Loucy (cell line): ENCODE measurements at regions not wholly inside any gene's neighbourhood (a gene's known extent, or its start where the extent isn't known, plus 50 kb on each side); places are given as distances from the start of the nearest gene placed in this dataset.

Experiments
- H2AFZ ChIP-seq: fragments of 200-600 bp; sonication (generic); 2 replicates; pipeline ENCODE4 v1.6.0; 2016; ENCODE audit warnings: antibody characterized with exemption, mild to moderate bottlenecking, low read length, moderate library complexity
- H3F3A ChIP-seq: fragments of 200-600 bp; 2 replicates; pipeline ENCODE4 v1.6.0; 2016; ENCODE audit warnings: antibody characterized with exemption, low read depth, mild to moderate bottlenecking
- H3K27me3 ChIP-seq: fragments of 200-600 bp; sonication (generic); 2 replicates; pipeline ENCODE4 v1.6.1; 2014; ENCODE audit warnings: low read length, mild to moderate bottlenecking; ENCODE audit not compliant: insufficient read depth, poor library complexity, severe bottlenecking
- H3K36me3 ChIP-seq: fragments of 200-600 bp; sonication (generic); 2 replicates; pipeline ENCODE4 v1.6.1; 2016; ENCODE audit warnings: low read length; ENCODE audit not compliant: insufficient read depth
- H3K4me1 ChIP-seq: fragments of 200-600 bp; sonication (generic); 2 replicates; pipeline ENCODE4 v1.5.1; 2014; ENCODE audit warnings: low read length, mild to moderate bottlenecking; ENCODE audit not compliant: insufficient read depth, poor library complexity, severe bottlenecking
- H3K4me2 ChIP-seq: fragments of 200-600 bp; sonication (generic); 2 replicates; pipeline ENCODE4 v1.6.0; 2014; ENCODE audit warnings: antibody characterized with exemption, low read length, low read depth, mild to moderate bottlenecking; ENCODE audit not compliant: poor library complexity, severe bottlenecking
- H3K4me3 ChIP-seq: fragments of 200-600 bp; sonication (generic); 2 replicates; pipeline ENCODE4 v1.5.1; 2014; ENCODE audit warnings: low read length, mild to moderate bottlenecking, mixed read lengths; ENCODE audit not compliant: poor library complexity, severe bottlenecking
- H3K79me2 ChIP-seq: fragments of 200-600 bp; sonication (generic); 2 replicates; pipeline ENCODE4 v1.6.1; 2014; ENCODE audit warnings: low read length; ENCODE audit not compliant: insufficient read depth
- H3K9ac ChIP-seq: fragments of 200-600 bp; sonication (generic); 2 replicates; pipeline ENCODE4 v1.6.0; 2014; ENCODE audit warnings: mild to moderate bottlenecking, low read depth, low read length, moderate library complexity; ENCODE audit not compliant: poor library complexity, severe bottlenecking
- H3K9me2 ChIP-seq: fragments of 200-600 bp; sonication (generic); replicated peaks from 2 replicates; pipeline ENCODE4 v1.6.1; 2016; ENCODE audit warnings: low read depth, low read length, mixed read lengths
- H3K9me3 ChIP-seq: fragments of 200-600 bp; sonication (generic); 2 replicates; pipeline ENCODE4 v1.6.1; 2014; ENCODE audit warnings: mild to moderate bottlenecking, antibody characterized with exemption, low read length, low read depth; ENCODE audit not compliant: insufficient read depth
- H4K20me1 ChIP-seq: fragments of 200-600 bp; sonication (generic); 2 replicates; pipeline ENCODE4 v1.6.0; 2014; ENCODE audit warnings: antibody characterized with exemption, low read length, mild to moderate bottlenecking; ENCODE audit not compliant: insufficient read depth, poor library complexity, severe bottlenecking
- EZH2phosphoT487 ChIP-seq: fragments of 200-600 bp; IDR thresholded peaks from 2 replicates; pipeline ENCODE4 v1.6.1; 2018; ENCODE audit warnings: antibody characterized with exemption, mild to moderate bottlenecking, moderate library complexity, borderline replicate concordance
- TF ChIP-seq, protein P1 (sequence below): fragments of 200-600 bp; sonication (generic); conservative IDR thresholded peaks from 2 replicates; pipeline ENCODE4 v1.5.1; 2014; ENCODE audit warnings: mild to moderate bottlenecking, antibody characterized with exemption, low read length

DNA sequence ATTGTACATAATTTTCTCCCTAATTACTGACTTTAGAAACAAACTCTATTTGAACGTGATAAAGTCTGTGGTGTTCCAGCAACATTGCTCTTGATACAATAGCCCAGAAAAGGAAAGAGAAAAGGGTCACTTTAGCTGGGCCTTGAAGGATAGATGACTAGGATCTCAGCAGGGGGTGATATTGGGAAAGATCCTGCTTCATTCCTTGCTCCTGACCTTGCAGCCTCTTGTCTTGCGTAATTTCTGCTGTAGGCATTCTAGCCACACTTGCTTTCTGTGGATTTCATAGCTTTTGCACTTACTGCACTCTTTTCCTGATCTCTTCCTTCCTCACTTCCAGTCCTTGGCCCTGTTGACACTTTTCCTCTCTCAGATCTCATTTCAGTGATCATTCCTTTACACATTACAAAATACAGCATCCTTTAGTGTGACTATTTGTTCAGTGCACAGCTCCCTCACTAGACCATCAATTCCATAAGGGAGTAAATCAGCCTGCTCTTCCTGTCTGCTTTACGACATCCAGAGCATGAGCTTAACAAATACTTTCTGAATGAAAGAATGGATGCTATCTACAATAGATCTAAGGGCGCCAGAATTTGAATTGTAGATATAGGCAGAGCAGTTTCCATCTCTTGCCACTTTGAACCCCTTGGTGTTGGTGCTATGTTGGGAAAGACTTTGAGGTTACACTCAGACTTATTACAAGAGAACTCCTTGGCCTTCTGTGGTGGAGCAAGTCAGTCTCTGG lies 559.6 kb upstream of the MDFIC2 start:
- Histone ChIP-seq H3K27me3 (no peaks in the 10 kb centered on the region), H3K4me2 (no peak overlapping the region), H3K4me1 (no peaks in the 10 kb centered on the region), H3K36me3 (no peaks in the 10 kb centered on the region), H2AFZ (no peak overlapping the region), H3K79me2 (no peaks in the 10 kb centered on the region), H3K4me3 (no peak overlapping the region), H4K20me1 (no peaks in the 10 kb centered on the region), H3K9me3 (peaks cover 6% of the 10 kb centered on the region; the same call in 1 of the 2 replicates), H3K9me2 (no peaks in the 10 kb centered on the region), H3F3A (no peaks in the 10 kb centered on the region), H3K9ac (no peak overlapping the region)
- no peak for TF ChIP-seq EZH2phosphoT487
- TF ChIP-seq, protein P1, sequence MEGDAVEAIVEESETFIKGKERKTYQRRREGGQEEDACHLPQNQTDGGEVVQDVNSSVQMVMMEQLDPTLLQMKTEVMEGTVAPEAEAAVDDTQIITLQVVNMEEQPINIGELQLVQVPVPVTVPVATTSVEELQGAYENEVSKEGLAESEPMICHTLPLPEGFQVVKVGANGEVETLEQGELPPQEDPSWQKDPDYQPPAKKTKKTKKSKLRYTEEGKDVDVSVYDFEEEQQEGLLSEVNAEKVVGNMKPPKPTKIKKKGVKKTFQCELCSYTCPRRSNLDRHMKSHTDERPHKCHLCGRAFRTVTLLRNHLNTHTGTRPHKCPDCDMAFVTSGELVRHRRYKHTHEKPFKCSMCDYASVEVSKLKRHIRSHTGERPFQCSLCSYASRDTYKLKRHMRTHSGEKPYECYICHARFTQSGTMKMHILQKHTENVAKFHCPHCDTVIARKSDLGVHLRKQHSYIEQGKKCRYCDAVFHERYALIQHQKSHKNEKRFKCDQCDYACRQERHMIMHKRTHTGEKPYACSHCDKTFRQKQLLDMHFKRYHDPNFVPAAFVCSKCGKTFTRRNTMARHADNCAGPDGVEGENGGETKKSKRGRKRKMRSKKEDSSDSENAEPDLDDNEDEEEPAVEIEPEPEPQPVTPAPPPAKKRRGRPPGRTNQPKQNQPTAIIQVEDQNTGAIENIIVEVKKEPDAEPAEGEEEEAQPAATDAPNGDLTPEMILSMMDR = no peak

DNA sequence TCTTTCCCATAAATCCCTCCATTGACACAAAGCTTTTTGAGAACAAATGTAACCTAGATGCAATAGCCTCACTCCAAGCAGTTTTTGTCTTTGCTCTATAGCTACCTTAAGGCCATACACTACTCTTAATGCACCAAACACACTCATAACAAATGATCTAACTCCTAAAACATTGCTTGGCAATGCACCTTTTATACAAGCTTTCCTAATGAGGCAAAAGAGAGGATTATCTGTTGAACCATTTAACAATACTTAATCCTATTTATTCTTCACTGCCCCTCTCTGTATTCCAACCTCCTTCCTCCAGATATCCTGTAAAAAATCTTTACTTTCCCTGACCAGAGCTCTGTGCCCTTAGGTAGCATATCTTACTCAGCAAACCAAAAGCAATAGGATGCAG lies 558.1 kb upstream of the MDFIC2 start:
- no peaks in the 10 kb centered on the region for H3K27me3 ChIP-seq
- no peak for TF ChIP-seq EZH2phosphoT487
- TF ChIP-seq, protein P1 = no peak
- H3K9me2 ChIP-seq = no peaks in the 10 kb centered on the region
- H3K79me2 ChIP-seq = no peaks in the 10 kb centered on the region
- H3K4me2 ChIP-seq = no peak overlapping the region
- no peak overlapping the region for H3K4me3 ChIP-seq
- H2AFZ ChIP-seq = no peak overlapping the region
- H3K9me3 ChIP-seq = peaks cover 6% of the 10 kb centered on the region; the same call in 1 of the 2 replicates
- H4K20me1 ChIP-seq = no peaks in the 10 kb centered on the region
- H3K36me3 ChIP-seq = no peaks in the 10 kb centered on the region
- H3F3A ChIP-seq = no peaks in the 10 kb centered on the region
- H3K4me1 ChIP-seq = no peaks in the 10 kb centered on the region
- H3K9ac ChIP-seq = no peak overlapping the region

DNA sequence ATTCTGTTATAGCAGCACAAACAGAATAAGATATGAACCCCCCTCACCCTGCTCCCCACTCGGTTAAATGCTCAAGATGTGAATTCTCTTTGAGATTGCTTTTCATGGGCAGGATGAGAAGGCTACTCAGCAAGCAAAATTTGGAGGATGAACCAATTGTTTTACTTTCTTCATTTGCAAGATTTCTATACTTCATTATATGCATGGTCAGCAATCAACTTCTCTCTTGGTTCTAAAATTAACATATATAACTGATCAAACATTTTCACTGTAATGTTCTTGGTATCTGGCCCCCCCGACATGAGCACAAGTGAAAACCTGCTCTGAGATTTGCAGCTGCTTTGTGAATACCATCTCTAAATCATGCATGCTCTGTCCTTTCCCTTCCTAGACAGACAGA lies 556.1 kb upstream of the MDFIC2 start:
- Histone ChIP-seq H3K27me3 (no peaks in the 10 kb centered on the region), H3K36me3 (no peaks in the 10 kb centered on the region), H3K79me2 (no peaks in the 10 kb centered on the region), H4K20me1 (no peaks in the 10 kb centered on the region), H3K4me3 (no peak overlapping the region), H3K9ac (no peak overlapping the region), H3K9me3 (peaks cover 6% of the 10 kb centered on the region; the same call in 1 of the 2 replicates), H3K9me2 (no peaks in the 10 kb centered on the region), H3K4me2 (no peak overlapping the region), H2AFZ (no peak overlapping the region), H3K4me1 (no peaks in the 10 kb centered on the region), H3F3A (no peaks in the 10 kb centered on the region)
- TF ChIP-seq, protein P1 = no peak
- TF ChIP-seq EZH2phosphoT487 = no peak
